ENCODE measurements at regions not wholly inside any gene's neighbourhood (a gene's known extent, or its start where the extent isn't known, plus 50 kb on each side); places are given as distances from the start of the nearest gene placed in this dataset.

DNA sequence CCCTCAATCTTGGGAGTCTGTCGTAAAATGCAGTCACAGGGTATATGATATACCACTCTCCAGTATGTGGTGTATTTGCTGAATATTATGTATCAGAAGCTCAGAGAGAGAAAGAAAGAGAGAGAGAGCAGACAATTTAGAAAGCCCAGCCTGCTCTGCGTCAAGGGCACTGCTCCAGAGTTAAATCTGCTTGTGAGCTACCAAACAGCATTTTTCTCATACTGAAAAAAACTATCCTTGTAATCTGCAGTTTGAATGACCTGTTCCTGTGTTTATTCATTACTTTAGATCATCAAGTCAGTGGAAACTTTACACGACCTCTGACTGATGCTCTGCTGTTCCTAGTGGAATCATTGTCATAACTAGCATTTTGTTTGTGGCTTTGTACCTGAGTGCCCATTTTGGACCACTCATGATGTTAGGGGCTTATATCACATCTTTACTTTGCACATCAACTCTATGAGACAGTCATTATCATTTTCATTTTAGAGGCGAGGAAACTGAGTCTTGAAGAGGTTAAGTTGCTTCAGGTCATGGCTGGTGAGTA, 89.2 kb upstream of the PELI1 start:
- TF ChIP-seq POLR2AphosphoS5 (IDR thresholded peaks at IDR 0.05; ENCODE audit: borderline replicate concordance, low read depth, low read length), result no peak
- TF ChIP-seq EZH2 (IDR thresholded peaks at IDR 0.05), result no peak
